Pulmonary artery endothelial cell (primary cell): ENCODE measurements at regions not wholly inside any gene's neighbourhood (a gene's known extent, or its start where the extent isn't known, plus 50 kb on each side); places are given as distances from the start of the nearest gene placed in this dataset.

Source experiments
- DNase-seq: peaks from one replicate; pipeline ENCODE4 v3.0.0-alpha.2; 2011; ENCODE audit warnings: low read depth, low spot score

GRCh38 chr6:115721564-115721963, 339.1 kb downstream of the FRK start:
- no peak for DNase-seq

GRCh38 chr6:115720900-115721299, 339.8 kb downstream of the FRK start:
- DNase-seq = no peak

GRCh38 chr6:115717472-115717871, 343.2 kb downstream of the FRK start:
- no peak for DNase-seq

GRCh38 chr6:115717062-115717461, 343.6 kb downstream of the FRK start:
- DNase-seq = no peak

- no peak for DNase-seq
Measured at GRCh38 chr6:115712291-115712961, 348.3 kb downstream of the FRK start.

- DNase-seq = no peak
Measured at GRCh38 chr6:115708850-115709249, 351.8 kb downstream of the FRK start.

GRCh38 chr6:115706981-115707380, 353.7 kb downstream of the FRK start:
- DNase-seq = no peak

GRCh38 chr6:115706324-115706723, 354.4 kb downstream of the FRK start:
- DNase-seq = no peak

- no peak for DNase-seq
Measured at GRCh38 chr6:115704028-115704427, 356.7 kb downstream of the FRK start.

GRCh38 chr6:115691433-115691832, 369.3 kb downstream of the FRK start:
- no peak for DNase-seq

- no peak for DNase-seq
Measured at GRCh38 chr6:115690854-115691253, 369.8 kb downstream of the FRK start.

- DNase-seq = no peak
Measured at GRCh38 chr6:115681978-115682775, 378.5 kb downstream of the FRK start.

GRCh38 chr6:115680621-115681020, 380.1 kb downstream of the FRK start:
- DNase-seq = no peak

GRCh38 chr6:115677198-115677597, 383.5 kb downstream of the FRK start:
- DNase-seq = no peak

- no peak for DNase-seq
Measured at GRCh38 chr6:115675443-115675842, 385.2 kb downstream of the FRK start.

GRCh38 chr6:115668781-115669180, 391.9 kb downstream of the FRK start:
- no peak for DNase-seq

- DNase-seq = no peak
Measured at GRCh38 chr6:115668211-115668610, 392.5 kb downstream of the FRK start.

- DNase-seq = no peak
Measured at GRCh38 chr6:115667478-115668026, 393.1 kb downstream of the FRK start.

GRCh38 chr6:115666997-115667396, 393.7 kb downstream of the FRK start:
- DNase-seq = no peak

- DNase-seq = no peak
Measured at GRCh38 chr6:115665310-115665709, 395.4 kb downstream of the FRK start.

- no peak for DNase-seq
Measured at GRCh38 chr6:115663681-115664080, 397.0 kb downstream of the FRK start.

- DNase-seq = no peak
Measured at GRCh38 chr6:115643762-115644161, 416.9 kb downstream of the FRK start.

GRCh38 chr6:115634887-115635286, 425.8 kb downstream of the FRK start:
- DNase-seq = no peak
